IMR-90 (cell line): ENCODE measurements at regions not wholly inside any gene's neighbourhood (a gene's known extent, or its start where the extent isn't known, plus 50 kb on each side); places are given as distances from the start of the nearest gene placed in this dataset.

Experiments used
- ATAC-seq: fragments of 200-7000 bp; cut with Tn5 transposase; 2 replicates; pipeline ENCODE4 v1.9.1; 2020; ENCODE audit warnings: low read depth, mild to moderate bottlenecking, moderate library complexity
- BruUV-seq: library from RNA; stranded (reverse); fragments of 400-500 nt; replicated peaks from 2 replicates; lab custom pipeline; 2021; lab: Mats Ljungman, UMichigan
- CTCF ChIA-PET: fragments of 300-600 bp; formaldehyde crosslinking; extraction: SDS; loops from one replicate; lab custom pipeline; 2021; ENCODE audit warnings: antibody characterized with exemption; lab: Yijun Ruan, JAX
- POLR2A ChIA-PET: fragments of 300-600 bp; sonication (Branson Sonifier 250); formaldehyde crosslinking; loops from one replicate; lab custom pipeline; 2022; ENCODE audit warnings: antibody characterized with exemption; ENCODE audit not compliant: unreplicated experiment; lab: Charles Lee
- DNase-seq: peaks from one replicate; pipeline ENCODE4 v3.0.0; 2013
- H2AFZ ChIP-seq: replicated peaks from 2 replicates; pipeline ENCODE3; 2013; ENCODE audit warnings: low read length, mild to moderate bottlenecking; ENCODE audit not compliant: poor library complexity
- H2AK5ac ChIP-seq: 2 replicates; pipeline ENCODE4 v1.6.1; 2013; ENCODE audit warnings: low read depth, low read length, inconsistent platforms
- H2AK9ac ChIP-seq: replicated peaks from 2 replicates; pipeline ENCODE3; 2013; ENCODE audit warnings: mild to moderate bottlenecking, low read depth, low read length, moderate library complexity; ENCODE audit not compliant: poor library complexity
- H2BK120ac ChIP-seq: 2 replicates; pipeline ENCODE4 v1.6.1; 2013; ENCODE audit warnings: low read depth, low read length, inconsistent platforms
- H2BK15ac ChIP-seq: 3 replicates; pipeline ENCODE4 v1.6.1; 2013; ENCODE audit warnings: low read depth, low read length, inconsistent platforms
- H2BK20ac ChIP-seq: 2 replicates; pipeline ENCODE4 v1.6.1; 2013; ENCODE audit warnings: low read depth, mild to moderate bottlenecking, inconsistent platforms, low read length, moderate library complexity
- H2BK5ac ChIP-seq: 2 replicates; pipeline ENCODE4 v1.6.1; 2013; ENCODE audit warnings: mild to moderate bottlenecking, low read depth, low read length, inconsistent platforms; ENCODE audit not compliant: poor library complexity, severe bottlenecking
- H3K14ac ChIP-seq: replicated peaks from 2 replicates; pipeline ENCODE4 v1.6.1; 2013; ENCODE audit warnings: low read depth, low read length, inconsistent platforms
- H3K18ac ChIP-seq: 2 replicates; pipeline ENCODE4 v1.6.1; 2013; ENCODE audit warnings: low read depth, low read length, control low read depth
- H3K23ac ChIP-seq: 2 replicates; pipeline ENCODE4 v1.6.1; 2013; ENCODE audit warnings: low read depth, low read length, inconsistent platforms
- H3K27ac ChIP-seq: 2 replicates; pipeline ENCODE4 v1.5.1; 2013; ENCODE audit warnings: mild to moderate bottlenecking, control low read depth, low read length; ENCODE audit not compliant: insufficient read depth
- H3K27me3 ChIP-seq: 2 replicates; pipeline ENCODE4 v1.6.1; 2013; ENCODE audit warnings: low read length; ENCODE audit not compliant: control insufficient read depth, insufficient read depth
- H3K36me3 ChIP-seq: 2 replicates; pipeline ENCODE4 v1.6.1; 2013; ENCODE audit warnings: low read length, mixed read lengths; ENCODE audit not compliant: control insufficient read depth, insufficient read depth
- H3K4ac ChIP-seq: 2 replicates; pipeline ENCODE4 v1.6.1; 2013; ENCODE audit warnings: low read depth, low read length, inconsistent platforms
- H3K4me1 ChIP-seq: 2 replicates; pipeline ENCODE4 v1.6.1; 2013; ENCODE audit warnings: low read length, mixed read lengths; ENCODE audit not compliant: control insufficient read depth, insufficient read depth
- H3K4me2 ChIP-seq: 2 replicates; pipeline ENCODE4 v1.6.1; 2013; ENCODE audit warnings: low read depth, mild to moderate bottlenecking, control low read depth, low read length, moderate library complexity
- H3K4me3 ChIP-seq: 2 replicates; pipeline ENCODE4 v1.5.1; 2013; ENCODE audit warnings: low read depth, mild to moderate bottlenecking, control low read depth, low read length, moderate library complexity; ENCODE audit not compliant: insufficient read depth
- H3K56ac ChIP-seq: 2 replicates; pipeline ENCODE4 v1.6.1; 2013; ENCODE audit warnings: low read length, inconsistent platforms; ENCODE audit not compliant: insufficient read depth; ENCODE audit errors: extremely low read depth
- H3K79me1 ChIP-seq, 2 experiments: 2 replicates each; pipeline ENCODE4 v1.6.1; 2013; ENCODE audit warnings: low read length in 2 of 2, inconsistent platforms in 1 of 2, low read depth in 1 of 2
- H3K9ac ChIP-seq: 2 replicates; pipeline ENCODE4 v1.6.1; 2013; ENCODE audit warnings: low read depth, low read length, control low read depth
- H3K9me1 ChIP-seq: 2 replicates; pipeline ENCODE4 v1.6.1; 2013; ENCODE audit warnings: low read length, inconsistent platforms; ENCODE audit not compliant: insufficient read depth
- H3K9me3 ChIP-seq: 2 replicates; pipeline ENCODE4 v1.6.1; 2013; ENCODE audit warnings: low read length; ENCODE audit not compliant: control insufficient read depth, insufficient read depth
- H4K20me1 ChIP-seq: 2 replicates; pipeline ENCODE4 v1.6.1; 2013; ENCODE audit warnings: low read length, inconsistent platforms; ENCODE audit not compliant: insufficient read depth
- H4K5ac ChIP-seq: 2 replicates; pipeline ENCODE4 v1.6.1; 2013; ENCODE audit warnings: mild to moderate bottlenecking, low read depth, low read length, control low read depth
- H4K8ac ChIP-seq, 2 experiments: 2 replicates each; pipeline ENCODE4 v1.6.1; 2013; ENCODE audit warnings: low read depth in 2 of 2, low read length in 2 of 2, control low read depth in 1 of 2, inconsistent platforms in 1 of 2
- H4K91ac ChIP-seq: 2 replicates; pipeline ENCODE4 v1.6.1; 2013; ENCODE audit warnings: low read depth, low read length, inconsistent platforms; ENCODE audit not compliant: insufficient read depth
- BHLHE40 ChIP-seq: fragments of 150-350 bp; IDR thresholded peaks from 2 replicates; pipeline ENCODE4 v1.6.1; 2016; ENCODE audit warnings: mild to moderate bottlenecking, low read depth, low read length
- CEBPB ChIP-seq: IDR thresholded peaks from 2 replicates; pipeline ENCODE4 v1.6.1; 2012; ENCODE audit warnings: low read depth, low read length, improper control_type of control experiment
- CHD1 ChIP-seq: IDR thresholded peaks from 2 replicates; pipeline ENCODE4 v1.6.1; 2012; ENCODE audit warnings: low read depth, low read length, improper control_type of control experiment
- CTCF ChIP-seq: conservative IDR thresholded peaks from 2 replicates; pipeline ENCODE4 v1.5.1; 2012; ENCODE audit warnings: mild to moderate bottlenecking, low read depth, low read length, improper control_type of control experiment
- ELK1 ChIP-seq: fragments of 150-350 bp; IDR thresholded peaks from 2 replicates; pipeline ENCODE4 v1.6.1; 2016; ENCODE audit warnings: low read depth, mild to moderate bottlenecking, low read length, moderate library complexity, borderline replicate concordance
- FOS ChIP-seq: fragments of 150-350 bp; IDR thresholded peaks from 2 replicates; pipeline ENCODE4 v1.6.1; 2016; ENCODE audit warnings: low read depth, low read length
- MAFK ChIP-seq: IDR thresholded peaks from 2 replicates; pipeline ENCODE4 v1.6.1; 2012; ENCODE audit warnings: low read depth, low read length, improper control_type of control experiment
- MAZ ChIP-seq: IDR thresholded peaks from 2 replicates; pipeline ENCODE4 v1.6.1; 2012; ENCODE audit warnings: low read depth, mild to moderate bottlenecking, low read length, improper control_type of control experiment, moderate library complexity, borderline replicate concordance
- NFE2L2 ChIP-seq: fragments of 150-350 bp; IDR thresholded peaks from 2 replicates; pipeline ENCODE4 v1.6.1; 2016; ENCODE audit warnings: low read depth, mild to moderate bottlenecking, low read length
- RAD21 ChIP-seq: IDR thresholded peaks from 2 replicates; pipeline ENCODE4 v1.6.1; 2012; ENCODE audit warnings: low read length, improper control_type of control experiment
- RCOR1 ChIP-seq: IDR thresholded peaks from 2 replicates; pipeline ENCODE4 v1.6.1; 2012; ENCODE audit warnings: mild to moderate bottlenecking, low read length, improper control_type of control experiment; ENCODE audit not compliant: insufficient replicate concordance
- RFX5 ChIP-seq: IDR thresholded peaks from 2 replicates; pipeline ENCODE4 v1.8.0; 2012; ENCODE audit warnings: low read depth, mild to moderate bottlenecking, low read length, moderate library complexity
- SMC3 ChIP-seq: fragments of 150-350 bp; IDR thresholded peaks from 2 replicates; pipeline ENCODE4 v1.6.1; 2016; ENCODE audit warnings: low read depth, mild to moderate bottlenecking, antibody characterized with exemption, low read length, moderate library complexity
- WGBS, 2 experiments: methylation state at CpG; one replicate each; pipeline versions ENCODE4 v1.1.5 to v1.1.7; 2013; ENCODE audit warnings: missing lambda C conversion rate in 2 of 2; ENCODE audit not compliant: insufficient read length in 1 of 2; ENCODE audit errors: extremely low coverage in 2 of 2; 5-methylcytosine and 5-hydroxymethylcytosine counted together
- dilution Hi-C: fragments of 300-500 bp; cut with HindIII; formaldehyde crosslinking; loops from one replicate; pipeline ENCODE4 v1.14.3; 2018; ENCODE audit warnings: low sequenced_read_pairs; ENCODE audit not compliant: unreplicated experiment
- in situ Hi-C: fragments of 300-500 bp; cut with MboI; formaldehyde crosslinking; loops from 3 replicates; pipeline ENCODE4 v1.14.3; 2019; ENCODE audit warnings: low sequenced_read_pairs, inconsistent platforms, mixed read lengths
- intact Hi-C: fragments of 100-400 bp; cut with micrococcal nuclease; formaldehyde crosslinking; loops from 2 replicates; pipeline ENCODE4 v1.10.0; 2022
- TF ChIP-seq, protein P1 (sequence below): fragments of 150-350 bp; IDR thresholded peaks from 2 replicates; pipeline ENCODE4 v1.6.1; 2017; ENCODE audit warnings: mild to moderate bottlenecking, antibody characterized with exemption, low read length, low read depth

DNA sequence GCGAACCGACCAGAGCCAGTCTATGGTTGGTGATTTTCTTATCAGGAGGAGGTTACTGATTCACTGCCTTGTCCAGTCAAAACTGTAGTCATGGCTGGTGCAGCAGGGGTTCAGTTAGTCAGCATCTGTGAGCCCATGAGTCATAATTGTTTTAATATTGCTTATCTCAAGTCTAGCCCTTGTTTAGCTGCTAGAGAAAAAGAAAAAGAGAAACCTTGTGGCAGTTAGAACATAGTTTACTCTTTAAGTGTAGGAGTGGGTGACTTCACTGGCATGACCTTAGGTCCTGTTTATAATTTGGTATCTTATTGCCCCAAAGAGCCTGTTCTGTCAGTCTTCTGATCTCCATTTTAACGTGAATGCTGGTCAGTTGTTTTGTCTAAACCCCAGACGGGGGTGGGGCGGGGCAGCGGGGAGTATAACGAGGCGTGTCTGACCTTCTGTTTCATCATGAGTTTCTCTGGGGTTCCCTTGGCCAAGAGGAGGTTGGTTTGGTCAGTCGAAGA lies 76.9 kb upstream of the NFIL3 start:
- Histone ChIP-seq H2AK9ac (no peak overlapping the region), H4K20me1 (no peaks in the 10 kb centered on the region), H3K23ac (0 out of 2 replicates have a peak overlapping the region, but pooled peaks have one; percentile 54), H2BK15ac (0 out of 3 replicates have a peak overlapping the region, but pooled peaks have one; percentile 13), H3K79me1 (0 out of 4 replicates have a peak, but pooled peaks cover 0 to 4% of the 10 kb centered on the region in 2 experiments), H3K4me3 (no peak overlapping the region), H3K9me1 (peaks cover 9% of the 10 kb centered on the region), H3K56ac (no peak overlapping the region), H3K4me1 (peaks cover 13% of the 10 kb centered on the region), H3K27ac (peak overlapping the region; percentile 16; the same call in 1 of the 2 replicates), H4K5ac (no peak overlapping the region), H2AK5ac (no peak overlapping the region), H2BK5ac (peak overlapping the region; percentile 41), H3K27me3 (no peaks in the 10 kb centered on the region), H4K91ac (0 out of 2 replicates have a peak overlapping the region, but pooled peaks have one; percentile 57), H3K4ac (peak overlapping the region; percentile 19), H3K14ac (no peak overlapping the region; the same call in 1 of the 2 replicates), H3K4me2 (peak overlapping the region; percentile 28; the same call in 1 of the 2 replicates), H2AFZ (peak overlapping the region; percentile 49), H3K18ac (peak overlapping the region; percentile 68; the same call in 1 of the 2 replicates), H2BK120ac (peak overlapping the region; percentile 78), H3K9ac (no peak overlapping the region), H3K36me3 (no peaks in the 10 kb centered on the region), H4K8ac (peak overlapping the region in 1 of 2 experiments; percentile 25; a peak in 2 of 4 replicates), H2BK20ac (peak overlapping the region; percentile 80), H3K9me3 (no peaks in the 10 kb centered on the region)
- in situ Hi-C loops = no loop called here
- WGBS, 2 experiments = 50% methylated on average over 2 of the region's 9 CpGs; no CpG with 5 or more reads in 1 of the 2 experiments
- DNase-seq = peak; percentile 95
- ChIA-PET POLR2A (no interaction called here), CTCF (interaction anchor here (0.5 to 0.6 kb wide), 2 partner anchors 33 to 314 kb away, joined by 3 read pairs; no protein-coding TSS in a partner anchor)
- ATAC-seq = peak; percentile 89
- dilution Hi-C loops = loop anchor here (25.0 kb wide), 1 partner anchor 162 kb away; no protein-coding TSS in a partner anchor
- no TSS peak for BruUV-seq
- intact Hi-C loops = no loop called here
- TF ChIP-seq RCOR1 (no peak), RFX5 (no peak), FOS (peak; percentile 99), CTCF (no peak), BHLHE40 (no peak; the same call in 1 of the 2 replicates), CHD1 (0 out of 2 replicates have a peak, but pooled peaks have one; percentile 32), MAZ (no peak), MAFK (peak; percentile 52), CEBPB (no peak), RAD21 (peak; percentile 1; the same call in 1 of the 2 replicates), ELK1 (no peak), NFE2L2 (peak; percentile 46; the same call in 1 of the 2 replicates), SMC3 (0 out of 2 replicates have a peak, but pooled peaks have one; percentile 2)
- TF ChIP-seq, protein P1, sequence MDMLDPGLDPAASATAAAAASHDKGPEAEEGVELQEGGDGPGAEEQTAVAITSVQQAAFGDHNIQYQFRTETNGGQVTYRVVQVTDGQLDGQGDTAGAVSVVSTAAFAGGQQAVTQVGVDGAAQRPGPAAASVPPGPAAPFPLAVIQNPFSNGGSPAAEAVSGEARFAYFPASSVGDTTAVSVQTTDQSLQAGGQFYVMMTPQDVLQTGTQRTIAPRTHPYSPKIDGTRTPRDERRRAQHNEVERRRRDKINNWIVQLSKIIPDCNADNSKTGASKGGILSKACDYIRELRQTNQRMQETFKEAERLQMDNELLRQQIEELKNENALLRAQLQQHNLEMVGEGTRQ = no peak
